ENCODE measurements at regions not wholly inside any gene's neighbourhood (a gene's known extent, or its start where the extent isn't known, plus 50 kb on each side); places are given as distances from the start of the nearest gene placed in this dataset.
"Not testable (repeated sequence)": the region's sequence is repeated elsewhere in the genome, so short reads cannot be mapped to it uniquely, and the experiment has no call there.

GRCh38 chr6:22372922-22373321 is 76.1 kb upstream of the PRL start (continued):
- TF ChIP-seq E2F4 (CRISPR knock-in tag; IDR thresholded peaks at IDR 0.05; ENCODE audit: borderline replicate concordance, low read depth) = no peak

- POLR2A ChIA-PET; H3K36me3 Mint-ChIP-seq; H3K27me3 Mint-ChIP-seq (ENCODE audit: low read depth); H3K4me1 Mint-ChIP-seq; DNase-seq (ENCODE audit: low spot score); ATAC-seq; H3K27ac Mint-ChIP-seq; H3K4me3 Mint-ChIP-seq: not testable (repeated sequence)
- CTCF ChIA-PET = interaction anchor here (0.7 kb wide), 1 partner anchor 1812 kb away, joined by 3 read pairs; no protein-coding TSS in a partner anchor
- peaks cover 35% of the 10 kb centered on the region for H3K9me3 Mint-ChIP-seq
Observed at GRCh38 chr6:22374950-22375349, 78.1 kb upstream of the PRL start.

GRCh38 chr6:22376293-22376692 is 79.5 kb upstream of the PRL start:
- H3K36me3 Mint-ChIP-seq; POLR2A ChIA-PET; CTCF ChIA-PET; DNase-seq (ENCODE audit: low spot score); H3K27ac Mint-ChIP-seq; H3K4me1 Mint-ChIP-seq; ATAC-seq; H3K4me3 Mint-ChIP-seq; H3K27me3 Mint-ChIP-seq (ENCODE audit: low read depth): not testable (repeated sequence)
- H3K9me3 Mint-ChIP-seq = peaks cover 35% of the 10 kb centered on the region

- ATAC-seq; DNase-seq (ENCODE audit: low spot score); H3K36me3 Mint-ChIP-seq; H3K27me3 Mint-ChIP-seq (ENCODE audit: low read depth); H3K4me3 Mint-ChIP-seq; CTCF ChIA-PET; H3K27ac Mint-ChIP-seq; H3K4me1 Mint-ChIP-seq: not testable (repeated sequence)
- POLR2A ChIA-PET = interaction anchor here (0.6 kb wide), 1 partner anchor 115 kb away, joined by 3 read pairs; no protein-coding TSS in a partner anchor
- H3K9me3 Mint-ChIP-seq = peaks cover 35% of the 10 kb centered on the region
Observed at GRCh38 chr6:22378536-22378935, 81.7 kb upstream of the PRL start.

- Mint-ChIP-seq H3K27me3 (ENCODE audit: low read depth) (no peaks in the 10 kb centered on the region), H3K4me1 (peaks cover 8% of the 10 kb centered on the region), H3K9me3 (peaks cover 36% of the 10 kb centered on the region), H3K4me3 (no peak overlapping the region), H3K36me3 (no peaks in the 10 kb centered on the region), H3K27ac (no peak overlapping the region)
- POLR2A ChIA-PET = no interaction called here
- ATAC-seq = no peak
- DNase-seq (ENCODE audit: low spot score) = no peak
- TF ChIP-seq ZNF121 (CRISPR knock-in tag; IDR thresholded peaks at IDR 0.05) (no peak), AFF4 (CRISPR knock-in tag; IDR thresholded peaks at IDR 0.05; ENCODE audit: borderline replicate concordance) (no peak)
- CTCF ChIA-PET = interaction anchor here (0.7 kb wide), 1 partner anchor 99 kb away, joined by 3 read pairs; no protein-coding TSS in a partner anchor
Observed at GRCh38 chr6:22380236-22380635, 83.4 kb upstream of the PRL start.

GRCh38 chr6:22381845-22382544 is 85.2 kb upstream of the PRL start:
- ChIA-PET CTCF (no interaction called here), POLR2A (no interaction called here)
- Mint-ChIP-seq H3K27ac (no peak overlapping the region), H3K27me3 (ENCODE audit: low read depth) (no peaks in the 10 kb centered on the region; the same call in 1 of the 2 replicates), H3K9me3 (peaks cover 31% of the 10 kb centered on the region), H3K4me1 (peaks cover 8% of the 10 kb centered on the region), H3K36me3 (no peaks in the 10 kb centered on the region), H3K4me3 (no peak overlapping the region)
- ATAC-seq (no peak), DNase-seq (ENCODE audit: low spot score) (no peak)
- TF ChIP-seq ATF6 (CRISPR knock-in tag; IDR thresholded peaks at IDR 0.05) = no peak
- TF ChIP-seq SMAD4 (CRISPR knock-in tag; IDR thresholded peaks at IDR 0.05) = no peak
- TF ChIP-seq ZNF138 (CRISPR knock-in tag; conservative IDR thresholded peaks at IDR 0.05) = no peak
- TF ChIP-seq STAT6 (CRISPR knock-in tag; conservative IDR thresholded peaks at IDR 0.05; ENCODE audit: low read depth) = no peak
- no peak for TF ChIP-seq ZNF416 (CRISPR knock-in tag; IDR thresholded peaks at IDR 0.05)
- TF ChIP-seq TEAD4 (CRISPR knock-in tag; IDR thresholded peaks at IDR 0.05) = no peak
- TF ChIP-seq SMAD3 (CRISPR knock-in tag; IDR thresholded peaks at IDR 0.05; ENCODE audit: borderline replicate concordance) = no peak
